Effector CD8-positive, alpha-beta T cell (primary cell): ENCODE measurements at regions not wholly inside any gene's neighbourhood (a gene's known extent, or its start where the extent isn't known, plus 50 kb on each side); places are given as distances from the start of the nearest gene placed in this dataset.

Experiments used
- DNase-seq: peaks from one replicate; lab custom pipeline; 2025; lab: John Stamatoyannopoulos, UW

DNA sequence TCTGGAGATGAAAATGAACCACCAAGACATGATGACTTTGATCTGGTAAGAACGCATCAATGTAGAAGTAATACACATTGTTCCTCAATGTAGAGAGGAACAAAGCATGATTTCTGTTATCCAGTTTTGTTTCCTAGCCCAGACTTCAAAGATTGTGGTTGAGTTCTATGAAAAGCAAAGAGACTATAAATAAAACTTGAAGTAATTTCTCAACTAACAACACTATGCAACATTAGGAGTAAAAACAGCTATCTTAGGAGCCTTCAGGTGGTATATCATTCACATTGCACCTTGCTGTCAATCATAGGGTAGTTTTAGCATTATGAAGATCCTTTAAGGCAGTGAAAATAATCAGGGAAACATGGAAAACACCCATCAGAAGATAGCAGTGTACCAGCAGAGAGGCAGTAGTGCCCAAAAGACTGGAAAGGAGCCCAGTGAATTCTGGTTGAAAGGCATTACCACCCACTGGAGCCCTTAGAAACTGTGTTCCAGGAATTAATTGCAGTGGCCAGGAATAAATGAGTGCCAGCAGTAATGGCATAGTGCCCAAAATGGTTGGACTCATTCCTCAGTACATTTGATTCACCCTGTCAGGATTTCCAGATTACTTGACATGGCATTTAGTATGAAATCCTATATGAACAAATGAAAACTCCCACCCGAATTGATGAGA lies 300.7 kb upstream of the CXXC4 start:
- DNase-seq: no peak

DNA sequence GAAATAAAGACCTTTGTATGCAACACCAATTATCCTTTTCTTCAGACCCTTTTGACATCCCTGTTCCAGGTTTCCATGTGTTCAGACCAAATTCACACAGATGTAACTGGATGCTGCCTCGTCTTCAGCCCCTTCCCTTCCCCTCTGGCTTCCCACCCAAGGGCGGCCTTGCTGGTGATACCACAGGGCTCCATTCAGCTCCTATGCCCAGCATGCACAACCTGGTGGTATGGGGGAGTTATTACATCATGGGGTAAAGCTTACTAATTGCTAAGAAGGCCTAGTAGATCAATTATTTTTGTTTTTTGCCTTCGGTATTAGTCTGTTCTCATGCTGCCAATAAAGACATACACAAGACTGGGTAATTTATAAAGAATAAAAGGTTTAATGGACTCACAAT lies 317.0 kb upstream of the CXXC4 start:
- no peak for DNase-seq

DNA sequence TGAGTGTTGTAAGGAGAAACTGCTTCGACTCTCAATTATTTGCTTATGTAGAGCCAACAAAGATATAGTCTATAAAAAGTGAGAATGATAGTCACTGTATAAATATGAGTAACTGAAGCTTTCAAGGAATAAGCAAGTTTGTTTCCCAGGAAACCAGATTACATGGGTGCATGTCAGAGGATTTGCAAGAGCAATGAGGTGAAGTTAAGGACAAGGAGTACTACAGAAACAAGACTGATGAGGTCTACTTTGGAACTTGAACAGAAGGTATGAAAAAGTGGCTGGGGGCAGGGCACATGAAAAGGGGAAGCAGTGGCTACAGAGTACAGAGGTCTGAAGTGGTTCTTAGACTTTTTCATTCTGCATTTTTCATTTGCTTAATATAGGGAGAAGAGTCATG lies 321.0 kb upstream of the CXXC4 start:
- no peak for DNase-seq

DNA sequence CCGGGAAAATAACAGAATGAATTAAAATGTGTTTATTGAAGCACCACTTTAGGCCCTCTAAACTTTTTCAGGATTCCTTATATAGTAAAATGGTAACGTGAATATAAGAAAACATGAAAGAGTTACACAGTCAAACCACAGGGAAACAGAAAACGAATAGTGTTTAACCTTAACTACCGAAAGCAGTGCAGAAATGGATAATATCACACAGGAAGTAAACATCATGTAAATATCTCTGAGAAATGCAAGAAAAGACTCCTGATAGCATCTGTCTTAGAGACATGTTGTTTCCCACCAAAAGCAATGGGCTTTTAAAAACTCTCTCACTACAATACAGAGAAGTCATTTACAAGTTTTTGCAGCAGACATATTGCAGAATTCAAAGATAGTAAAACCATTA lies 323.9 kb upstream of the CXXC4 start:
- no peak for DNase-seq

DNA sequence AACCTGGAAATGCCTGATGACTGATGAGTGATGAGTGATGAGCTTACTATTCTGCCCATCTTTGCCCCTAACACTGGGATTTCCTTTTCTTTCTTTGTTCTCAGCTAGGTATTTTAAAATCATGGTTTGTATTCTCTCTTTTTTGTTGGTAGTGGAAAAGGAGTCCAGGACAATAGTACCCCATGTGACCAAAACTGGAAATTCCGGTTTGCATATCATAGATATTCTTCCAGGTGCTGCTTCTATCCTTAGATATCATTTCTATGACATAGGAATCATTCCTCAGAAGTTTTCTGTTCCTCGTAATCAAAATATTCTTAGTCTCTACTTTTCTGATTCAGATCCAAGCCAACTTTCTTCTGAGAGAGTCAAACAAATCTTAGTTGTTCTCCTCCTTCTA lies 320.5 kb upstream of the TET2 start:
- DNase-seq: no peak

DNA sequence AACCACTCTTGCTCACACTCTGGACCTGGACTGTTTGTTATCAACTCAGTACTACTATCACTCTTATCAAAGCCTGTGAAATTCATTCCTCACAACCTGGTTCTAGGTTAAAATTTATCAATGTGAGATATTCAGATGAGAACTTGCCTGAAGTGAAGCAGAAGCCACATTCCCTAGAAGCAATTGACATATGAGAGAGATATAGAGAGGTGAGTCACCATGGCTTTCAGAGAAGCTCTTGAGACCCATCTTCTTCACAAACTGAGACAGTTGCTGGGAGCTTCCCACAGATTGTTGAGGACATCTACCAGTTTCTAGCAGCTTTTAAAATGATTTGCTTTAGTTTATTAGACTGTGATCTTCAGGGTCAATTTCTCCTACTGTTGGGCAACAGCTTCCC lies 316.9 kb upstream of the TET2 start:
- no peak for DNase-seq

DNA sequence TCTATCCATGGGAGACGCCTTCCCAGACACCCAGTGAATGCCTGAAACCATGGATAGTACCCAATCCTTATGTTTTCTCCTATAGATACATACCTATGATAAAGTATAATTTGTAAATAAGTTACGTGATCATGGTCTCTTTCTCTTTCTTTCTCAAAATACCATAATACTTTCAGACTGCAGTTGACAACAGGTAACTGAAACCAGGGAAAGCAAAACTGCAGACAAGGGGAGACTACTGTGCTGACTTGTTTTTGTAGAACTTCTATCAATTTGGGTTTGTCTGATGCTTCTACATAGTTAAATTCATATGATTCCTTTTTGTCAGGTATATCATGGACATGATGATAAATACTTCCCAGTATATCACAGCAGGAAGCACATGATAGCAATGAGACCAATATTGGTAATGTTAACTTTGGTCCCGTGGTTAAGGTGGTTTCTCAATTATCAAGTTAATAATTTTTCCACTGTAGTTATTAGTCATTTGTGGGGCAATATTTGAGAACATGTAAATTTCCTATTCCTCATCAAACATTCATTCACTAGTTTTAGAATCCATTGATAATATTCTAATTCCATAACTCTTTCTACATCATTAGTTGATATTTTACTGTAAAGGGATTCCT lies 298.0 kb upstream of the TET2 start:
- no peak for DNase-seq

DNA sequence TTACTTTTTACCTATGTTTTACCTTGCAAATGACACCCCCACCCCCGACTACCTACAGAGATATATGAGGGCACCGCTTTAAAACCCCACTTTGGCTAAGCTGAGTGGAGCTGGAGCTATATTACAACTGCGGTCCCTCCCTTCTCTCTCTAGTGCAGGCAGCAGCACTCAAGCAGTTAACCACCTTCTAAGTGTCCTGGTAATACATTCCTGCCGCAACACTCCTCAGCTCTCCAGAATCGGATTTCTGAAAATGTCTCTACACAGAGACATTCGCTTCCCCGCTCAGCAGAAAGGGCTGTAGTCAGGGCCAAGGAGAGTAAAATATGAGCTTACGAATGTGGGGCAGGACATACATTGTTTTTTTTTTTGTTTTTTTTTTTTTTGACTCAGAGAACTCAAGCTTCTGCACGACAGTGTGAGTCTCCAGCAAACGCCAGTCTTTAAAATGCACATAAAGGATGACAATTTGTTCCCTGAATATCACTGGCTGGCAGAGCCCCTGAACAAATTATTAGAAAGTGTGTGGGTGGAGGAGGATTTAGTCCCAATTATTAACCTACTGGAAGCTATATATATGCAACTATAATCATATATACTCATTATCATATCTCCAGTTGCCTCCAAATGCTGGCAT lies 287.0 kb upstream of the TET2 start:
- no peak for DNase-seq

DNA sequence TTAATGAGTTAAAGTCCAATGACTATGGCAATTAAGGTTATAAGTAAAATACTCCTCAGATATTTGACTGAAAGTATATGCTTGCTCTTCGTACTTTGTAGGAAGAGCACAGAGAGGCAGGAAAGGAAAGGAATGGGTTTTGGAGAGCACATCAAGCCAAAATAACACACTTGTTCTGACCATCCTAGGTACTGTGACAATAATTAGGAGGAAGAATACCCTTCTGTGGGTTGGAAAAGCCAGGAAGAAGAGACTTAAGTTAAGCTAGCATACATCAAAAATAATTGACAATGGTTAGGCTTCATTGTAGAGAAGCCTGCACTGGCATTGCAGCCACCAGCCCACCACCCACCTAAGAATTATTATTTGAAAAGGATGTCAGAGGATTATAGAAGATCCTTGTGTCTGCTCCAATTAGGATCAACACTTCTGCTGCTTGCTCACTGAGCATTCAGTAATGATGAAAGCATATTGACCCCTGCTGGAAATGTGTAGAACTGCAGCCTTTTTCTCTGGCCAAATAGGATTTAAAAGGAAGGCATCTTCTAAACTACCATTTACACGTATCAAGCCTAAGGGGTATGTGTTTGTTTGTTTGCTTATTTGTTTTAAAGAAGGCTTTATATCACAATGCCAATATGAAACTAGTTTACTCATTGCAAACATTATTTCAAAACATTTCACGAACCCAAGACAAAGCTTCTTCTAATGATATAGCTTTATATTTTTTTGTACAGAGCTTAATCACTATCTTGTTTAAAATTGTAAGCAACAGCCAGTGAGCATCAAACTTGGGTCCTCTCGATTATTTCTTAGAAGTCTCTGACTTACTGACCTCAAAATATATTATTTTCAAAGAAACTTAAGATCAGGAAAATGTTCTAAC lies 286.2 kb upstream of the TET2 start:
- DNase-seq: no peak

DNA sequence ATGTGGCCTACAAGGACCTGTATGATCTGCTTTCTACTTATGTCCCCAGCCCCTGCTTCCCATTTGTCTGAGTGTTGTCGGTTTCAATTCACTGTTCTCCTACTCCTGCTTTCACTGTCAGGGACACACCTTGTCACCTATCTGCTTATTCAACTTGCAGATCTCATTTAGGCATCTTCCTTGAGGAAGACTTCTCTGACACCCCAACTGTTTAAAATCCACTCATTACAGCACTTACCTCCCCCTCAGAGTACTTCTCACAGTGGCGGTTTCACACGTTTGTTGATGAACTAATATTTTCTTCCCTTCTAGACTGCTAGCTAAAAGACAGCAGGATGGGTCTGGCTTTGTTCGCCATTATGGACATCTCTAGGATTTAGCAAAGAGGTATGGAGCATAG lies 279.9 kb upstream of the TET2 start:
- DNase-seq: no peak

DNA sequence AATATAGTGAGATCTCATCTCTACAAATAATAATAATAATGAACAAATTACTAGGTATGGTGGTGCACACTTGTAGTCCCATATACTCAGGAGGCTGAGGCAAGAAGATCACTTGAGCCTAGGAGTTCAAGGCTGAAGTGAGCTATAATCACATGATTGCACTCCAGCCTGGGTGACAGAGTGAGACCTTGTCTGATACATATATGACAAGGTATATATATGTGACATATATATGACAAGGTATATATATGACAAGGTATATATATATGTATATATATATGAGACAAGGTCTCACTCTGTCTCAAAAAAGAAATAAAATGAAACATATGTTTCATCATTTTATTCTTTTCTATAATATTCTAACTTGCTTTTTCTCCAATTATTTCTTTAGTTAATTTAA lies 278.1 kb upstream of the TET2 start:
- DNase-seq: no peak

DNA sequence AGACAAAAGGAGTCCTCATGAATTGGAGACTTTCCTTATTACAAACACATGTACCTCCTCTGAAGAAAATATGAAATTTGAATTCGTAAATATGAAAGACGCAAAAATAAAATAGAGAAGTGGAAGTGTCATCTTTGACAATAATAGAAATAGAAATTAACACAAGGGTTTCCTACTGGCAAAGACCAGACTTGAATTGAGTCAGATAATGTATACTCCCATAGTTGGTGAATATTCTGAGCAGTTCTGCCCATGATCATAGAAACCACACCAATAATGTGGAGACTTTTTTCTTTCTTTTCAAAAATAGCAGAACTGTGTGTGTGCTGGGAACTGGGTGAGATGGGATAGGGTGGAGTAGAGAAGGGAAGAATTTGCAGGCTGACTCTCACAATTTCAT lies 277.7 kb upstream of the TET2 start:
- no peak for DNase-seq

DNA sequence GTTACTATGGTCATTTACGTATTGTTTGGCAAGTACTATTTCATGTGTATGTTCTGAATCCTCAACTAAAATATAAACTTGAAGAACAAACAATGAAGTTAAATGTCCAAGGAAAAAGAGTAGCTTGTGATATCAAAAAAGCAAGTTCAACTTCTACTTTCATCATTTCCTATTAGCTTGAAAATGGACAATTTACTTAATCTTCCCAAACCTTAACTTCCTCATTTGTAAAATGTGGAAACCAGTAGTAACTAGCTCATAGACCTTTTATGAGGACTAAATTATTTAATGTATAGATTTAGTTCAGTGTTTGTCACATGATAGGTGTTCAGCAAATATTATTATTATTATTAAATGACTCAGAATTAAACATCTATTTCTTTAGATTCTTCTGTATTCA lies 276.8 kb upstream of the TET2 start:
- no peak for DNase-seq

DNA sequence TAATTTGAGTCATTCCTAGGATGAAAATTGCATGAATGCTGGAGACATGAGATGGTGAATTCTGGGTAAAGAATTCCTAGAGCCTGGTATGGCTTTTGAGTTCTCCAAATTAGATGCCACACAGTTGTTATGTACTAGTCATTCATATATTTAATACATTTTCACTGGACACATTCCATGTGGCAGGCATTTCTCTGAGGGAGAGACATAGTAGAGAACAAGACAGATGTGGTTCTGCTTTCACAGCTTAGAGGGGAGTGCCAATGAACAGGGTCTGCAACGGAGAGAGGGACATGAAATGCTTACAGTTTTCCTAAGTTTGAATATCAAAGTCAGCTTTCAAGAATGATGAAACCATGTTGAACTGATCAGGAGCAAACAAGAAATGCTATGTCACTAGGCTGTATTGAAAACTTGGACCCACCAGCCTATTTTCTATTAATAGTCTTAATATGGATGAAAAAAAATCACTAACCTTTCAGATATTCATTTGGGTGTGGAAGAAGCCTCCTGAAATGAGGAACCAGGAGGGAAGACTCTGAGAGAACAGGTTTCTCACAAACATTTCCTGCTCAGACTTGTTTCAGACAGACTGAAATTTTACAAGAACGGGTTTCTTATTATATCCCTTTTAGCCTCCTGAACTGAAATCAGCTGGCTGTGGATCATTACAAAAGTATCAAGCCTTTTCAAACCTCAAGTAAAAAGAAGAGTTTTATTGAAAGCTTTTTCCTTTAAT lies 276.0 kb upstream of the TET2 start:
- no peak for DNase-seq

DNA sequence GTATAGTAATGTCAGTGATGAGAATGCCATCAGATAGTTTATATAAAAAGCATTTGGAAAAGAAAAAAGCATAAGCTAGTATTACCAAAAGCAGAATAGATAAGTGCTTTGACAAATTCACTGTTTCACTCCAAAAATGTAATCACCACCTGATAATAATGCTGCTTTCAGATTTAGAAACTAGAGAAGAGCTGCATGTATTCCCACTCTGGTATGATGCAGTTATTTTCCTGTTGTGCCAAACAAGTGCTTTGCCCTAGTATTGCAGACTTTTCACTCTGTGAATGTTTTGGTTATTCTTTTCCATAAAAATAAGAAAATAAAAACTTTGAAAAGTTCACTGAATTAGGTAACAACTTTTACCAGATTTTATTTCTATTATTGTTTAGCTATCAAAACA lies 267.7 kb upstream of the TET2 start:
- DNase-seq: no peak

DNA sequence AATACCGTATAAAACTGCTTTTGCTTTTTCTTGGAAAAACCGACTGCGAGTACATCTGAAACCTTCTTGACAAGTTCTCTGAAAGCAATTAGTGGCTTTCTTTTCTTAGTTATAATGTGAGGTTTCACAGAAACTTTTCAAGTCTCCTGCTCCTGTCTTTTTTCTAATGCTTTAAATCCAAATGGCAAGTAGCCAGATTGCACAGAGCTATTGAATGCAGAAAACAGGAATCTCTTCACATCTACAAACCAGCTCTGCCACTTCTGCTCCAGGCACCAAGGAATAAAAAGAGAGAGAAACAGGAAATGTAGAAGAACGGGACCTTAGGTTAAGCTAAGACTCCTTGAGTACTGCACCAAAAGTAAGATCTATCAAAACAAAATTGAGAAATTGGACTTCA lies 267.3 kb upstream of the TET2 start:
- DNase-seq: no peak

DNA sequence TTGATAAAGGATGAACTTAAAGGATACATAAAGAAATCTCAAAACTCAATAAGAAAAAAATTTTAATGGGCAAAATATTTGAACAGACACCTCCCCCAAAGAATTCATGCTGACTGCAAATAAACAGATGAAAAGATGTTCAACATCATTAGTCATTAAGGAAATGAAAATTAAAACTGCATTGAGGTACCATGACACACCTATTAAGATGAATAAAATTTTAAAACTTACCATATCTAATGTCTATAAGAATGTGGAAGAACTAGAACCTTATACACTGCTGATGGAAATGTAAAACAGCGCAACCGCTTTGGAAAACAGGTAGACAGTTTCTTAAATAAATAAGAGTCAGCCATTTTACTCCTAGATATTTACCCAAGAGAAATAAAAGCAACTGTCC lies 266.8 kb upstream of the TET2 start:
- DNase-seq: no peak

DNA sequence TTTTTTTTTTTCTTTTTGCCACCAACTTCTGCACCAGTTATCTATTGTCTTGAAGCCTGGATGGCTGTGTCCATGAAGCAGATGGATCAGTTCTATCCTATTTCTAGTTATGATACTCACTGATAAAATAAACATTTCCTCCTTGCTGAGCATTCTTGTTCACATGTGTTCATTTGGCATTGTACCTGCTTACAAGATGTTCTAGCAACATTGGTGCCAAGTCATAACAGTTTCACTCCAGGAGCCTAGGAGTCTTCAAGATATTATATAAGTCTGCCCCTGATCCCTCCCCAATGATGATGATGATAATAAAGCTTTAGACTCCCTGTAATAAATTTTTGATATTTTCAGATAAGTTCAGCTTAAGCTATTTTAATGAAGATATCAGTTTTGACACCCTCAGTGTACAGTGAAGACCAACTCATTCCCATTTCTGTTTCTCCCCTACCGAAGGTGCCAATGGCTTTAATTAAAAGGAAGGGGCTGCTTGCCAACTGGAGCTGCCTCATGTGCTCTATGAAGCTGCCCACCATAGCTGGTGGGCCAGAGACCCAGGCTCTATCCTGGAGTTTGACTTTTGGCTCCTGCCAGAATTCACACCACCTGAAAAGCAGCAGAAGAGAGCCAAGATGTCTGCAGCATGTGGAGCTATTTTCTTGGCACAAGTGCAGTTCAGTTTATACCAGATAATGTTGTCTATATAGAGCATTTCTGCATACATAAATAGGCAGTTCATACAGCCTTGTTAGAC lies 265.4 kb upstream of the TET2 start:
- DNase-seq: no peak

DNA sequence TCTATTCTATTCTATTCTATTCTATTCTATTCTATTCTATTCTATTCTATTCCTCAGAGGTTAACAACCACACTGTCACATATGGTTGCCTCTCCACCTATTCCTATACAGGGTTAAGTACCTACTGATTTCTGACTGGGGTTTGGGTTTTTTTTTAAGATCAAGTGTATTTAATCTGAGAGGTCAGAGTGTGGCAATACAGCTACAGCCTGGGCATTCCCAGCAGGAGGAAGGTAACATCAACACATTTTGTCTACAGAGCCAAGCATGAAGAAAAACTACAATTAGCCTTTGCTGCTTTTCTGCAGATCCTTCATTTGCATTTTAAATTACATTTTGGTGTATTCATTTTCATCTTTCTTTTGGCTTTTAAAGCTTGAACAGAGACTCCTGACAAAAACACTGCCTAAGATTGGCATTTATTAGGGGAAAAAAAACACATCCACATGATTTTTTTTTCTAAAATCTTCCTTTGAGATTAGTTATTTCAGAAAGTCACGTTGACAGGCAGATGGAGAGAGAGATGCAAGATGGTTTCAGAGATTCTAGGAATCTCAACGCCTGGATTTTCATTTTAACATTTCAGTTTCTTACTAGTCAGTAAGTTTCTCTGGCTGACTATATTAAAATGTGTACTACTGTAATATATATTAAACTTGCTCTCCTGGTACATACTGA lies 255.9 kb upstream of the TET2 start:
- DNase-seq: no peak
